Lung (tissue), 11 donors: ENCODE measurements at regions not wholly inside any gene's neighbourhood (a gene's known extent, or its start where the extent isn't known, plus 50 kb on each side); places are given as distances from the start of the nearest gene placed in this dataset.

Experiments
- ATAC-seq: fragments of 200-7000 bp; cut with Tn5 transposase; one replicate; pipeline ENCODE4 v1.9.1; 2020; ENCODE audit warnings: moderate number of reproducible peaks; ENCODE audit not compliant: insufficient read depth, low FRiP score
- DNase-seq, 3 donors: peaks; one replicate each; pipeline ENCODE4 v3.0.0-alpha.2; 2013 to 2017
- H3K27ac ChIP-seq, 2 donors: one replicate each; pipeline ENCODE4 v1.5.1; 2013; ENCODE audit warnings: mild to moderate bottlenecking in 2 of 2, moderate library complexity in 2 of 2, control low read depth in 1 of 2, inconsistent platforms in 1 of 2, low read depth in 1 of 2, low read length in 1 of 2
- H3K27me3 ChIP-seq, 3 donors: one replicate each; pipeline ENCODE4 v1.5.1; 2013; ENCODE audit warnings: low read length in 2 of 3; ENCODE audit not compliant: control insufficient read depth in 3 of 3, insufficient read depth in 3 of 3
- H3K36me3 ChIP-seq, 4 donors: one replicate each; pipeline ENCODE4 v1.5.1; 2013; ENCODE audit warnings: low read length in 4 of 4, mild to moderate bottlenecking in 1 of 4, moderate library complexity in 1 of 4; ENCODE audit not compliant: control insufficient read depth in 4 of 4, insufficient read depth in 4 of 4
- H3K4me1 ChIP-seq, 5 donors: one replicate each; pipeline ENCODE4 v1.5.1; 2013; ENCODE audit warnings: low read length in 5 of 5, mild to moderate bottlenecking in 2 of 5, moderate library complexity in 1 of 5; ENCODE audit not compliant: control insufficient read depth in 5 of 5, insufficient read depth in 5 of 5
- H3K4me3 ChIP-seq: one replicate; pipeline ENCODE4 v1.5.1; 2013; ENCODE audit warnings: mild to moderate bottlenecking, control low read depth, moderate library complexity
- H3K9ac ChIP-seq, 2 donors: one replicate each; pipeline ENCODE4 v1.5.1; 2013; ENCODE audit warnings: low read length in 2 of 2, control low read depth in 1 of 2; ENCODE audit not compliant: insufficient read depth in 1 of 2
- H3K9me3 ChIP-seq, 4 donors: one replicate each; pipeline ENCODE4 v1.5.1; 2013; ENCODE audit warnings: low read length in 3 of 4, mild to moderate bottlenecking in 1 of 4, moderate library complexity in 1 of 4; ENCODE audit not compliant: control insufficient read depth in 4 of 4, insufficient read depth in 3 of 4
- WGBS, 2 donors: extraction: QIAGEN DNeasy Blood & Tissue Kit; methylation state at CpG; one replicate each; pipeline ENCODE4 v1.1.7; 2013; 5-methylcytosine and 5-hydroxymethylcytosine counted together
- TF ChIP-seq, protein P1 (sequence below): IDR thresholded peaks from 2 replicates; pipeline ENCODE4 v1.5.1; 2012; ENCODE audit warnings: mild to moderate bottlenecking; ENCODE audit errors: control extremely low read depth, extremely low read depth
- donor health status: control.
- donor health status: control.
- donor health status: Bipolar disorder and iron deficiency.
- donor health status: healthy.
- donor health status: DM: yes; HTN: yes; CAD: no.

DNA sequence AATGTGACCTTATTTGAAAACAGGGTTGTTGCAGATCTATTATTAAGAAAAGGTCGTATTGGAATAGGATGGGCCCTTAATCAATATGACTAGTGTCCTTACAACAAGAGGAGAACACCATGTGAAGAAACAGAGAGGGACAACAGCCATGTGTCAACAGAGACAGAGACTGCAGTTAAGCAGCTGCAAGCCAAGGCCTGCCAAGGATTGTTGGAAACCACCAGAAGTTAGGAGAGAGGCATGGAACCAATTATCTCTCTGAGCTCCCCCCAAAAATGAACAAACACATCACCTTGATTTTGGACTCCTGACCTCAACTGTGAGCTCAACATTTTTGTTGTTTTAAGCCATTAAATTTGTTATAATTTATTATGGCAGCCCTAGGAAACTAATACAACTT lies 214.6 kb upstream of the PRKD1 start:
- TF ChIP-seq, protein P1, sequence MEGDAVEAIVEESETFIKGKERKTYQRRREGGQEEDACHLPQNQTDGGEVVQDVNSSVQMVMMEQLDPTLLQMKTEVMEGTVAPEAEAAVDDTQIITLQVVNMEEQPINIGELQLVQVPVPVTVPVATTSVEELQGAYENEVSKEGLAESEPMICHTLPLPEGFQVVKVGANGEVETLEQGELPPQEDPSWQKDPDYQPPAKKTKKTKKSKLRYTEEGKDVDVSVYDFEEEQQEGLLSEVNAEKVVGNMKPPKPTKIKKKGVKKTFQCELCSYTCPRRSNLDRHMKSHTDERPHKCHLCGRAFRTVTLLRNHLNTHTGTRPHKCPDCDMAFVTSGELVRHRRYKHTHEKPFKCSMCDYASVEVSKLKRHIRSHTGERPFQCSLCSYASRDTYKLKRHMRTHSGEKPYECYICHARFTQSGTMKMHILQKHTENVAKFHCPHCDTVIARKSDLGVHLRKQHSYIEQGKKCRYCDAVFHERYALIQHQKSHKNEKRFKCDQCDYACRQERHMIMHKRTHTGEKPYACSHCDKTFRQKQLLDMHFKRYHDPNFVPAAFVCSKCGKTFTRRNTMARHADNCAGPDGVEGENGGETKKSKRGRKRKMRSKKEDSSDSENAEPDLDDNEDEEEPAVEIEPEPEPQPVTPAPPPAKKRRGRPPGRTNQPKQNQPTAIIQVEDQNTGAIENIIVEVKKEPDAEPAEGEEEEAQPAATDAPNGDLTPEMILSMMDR = no peak
- Histone ChIP-seq H3K27me3 (no peaks in the 10 kb centered on the region), H3K4me3 (no peak overlapping the region), H3K9me3 (peaks cover 0 to 9% (median 3%) of the 10 kb centered on the region in 4 donors), H3K9ac (no peak overlapping the region), H3K27ac (no peak overlapping the region), H3K4me1 (no peaks in the 10 kb centered on the region), H3K36me3 (no peaks in the 10 kb centered on the region)
- 81 to 89% methylated on average over 1 of the region's 1 CpG for WGBS, 2 donors
- DNase-seq (no peak), ATAC-seq (no peak)

DNA sequence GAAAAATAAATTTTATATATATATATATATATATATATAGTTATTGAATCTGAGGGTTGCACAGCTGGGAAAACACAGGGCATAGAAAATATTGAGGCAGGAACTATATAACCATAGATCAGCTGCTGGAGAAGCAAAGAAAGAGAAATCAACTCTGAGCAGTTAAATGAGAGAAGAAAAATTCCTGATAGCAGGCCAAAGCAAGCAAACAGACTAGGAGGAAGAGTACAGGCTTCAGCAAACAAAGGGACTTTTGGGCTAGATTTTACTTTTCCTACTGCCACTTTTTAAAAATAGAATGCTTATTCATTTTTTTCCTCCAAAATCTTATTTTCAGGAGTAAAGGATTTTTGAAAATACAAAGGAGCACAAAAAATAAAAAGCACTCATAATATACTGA lies 216.0 kb upstream of the PRKD1 start:
- H3K9me3 ChIP-seq = peaks cover 0 to 9% (median 3%) of the 10 kb centered on the region in 4 donors
- no peak overlapping the region for H3K9ac ChIP-seq
- no peak for ATAC-seq
- H3K4me3 ChIP-seq = no peak overlapping the region
- H3K27ac ChIP-seq = no peak overlapping the region
- DNase-seq = no peak
- no peaks in the 10 kb centered on the region for H3K4me1 ChIP-seq
- H3K27me3 ChIP-seq = no peaks in the 10 kb centered on the region
- TF ChIP-seq, protein P1 = no peak
- no peaks in the 10 kb centered on the region for H3K36me3 ChIP-seq

GRCh38 chr14:30153717-30154116 lies 226.1 kb upstream of the PRKD1 start:
- no peak for DNase-seq
- H3K9ac ChIP-seq = no peak overlapping the region
- no peak for ATAC-seq
- TF ChIP-seq, protein P1 = no peak
- WGBS, 2 donors = 90 to 92% methylated on average over 2 of the region's 2 CpGs
- no peaks in the 10 kb centered on the region for H3K36me3 ChIP-seq
- H3K9me3 ChIP-seq = no peaks in the 10 kb centered on the region
- H3K27ac ChIP-seq = no peak overlapping the region
- H3K4me1 ChIP-seq = no peaks in the 10 kb centered on the region
- no peaks in the 10 kb centered on the region for H3K27me3 ChIP-seq
- H3K4me3 ChIP-seq = no peak overlapping the region

DNA sequence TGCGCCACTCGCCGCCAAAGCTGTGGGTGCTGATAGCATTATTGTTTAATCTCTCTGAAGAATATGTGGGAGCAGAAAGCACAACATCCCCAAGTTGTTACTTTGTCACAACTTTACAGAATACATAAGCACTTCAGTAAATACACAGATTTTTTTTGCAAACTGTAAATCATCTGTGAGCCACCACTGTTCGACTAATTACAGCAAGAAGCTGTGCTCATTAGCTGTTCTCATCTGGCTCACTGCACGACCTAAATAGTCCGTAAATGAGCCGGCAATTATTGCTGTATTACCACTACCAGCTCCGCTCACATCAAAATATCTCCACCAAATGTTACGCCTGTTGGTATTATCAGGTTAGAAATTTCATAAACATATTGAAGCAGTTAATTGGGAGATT lies 228.9 kb upstream of the PRKD1 start:
- no peak overlapping the region for H3K27ac ChIP-seq
- no peak overlapping the region for H3K9ac ChIP-seq
- no peaks in the 10 kb centered on the region for H3K9me3 ChIP-seq
- no peak overlapping the region for H3K4me3 ChIP-seq
- H3K4me1 ChIP-seq = no peaks in the 10 kb centered on the region
- H3K27me3 ChIP-seq = no peaks in the 10 kb centered on the region
- ATAC-seq (no peak), DNase-seq (no peak)
- 90 to 91% methylated on average over 9 of the region's 9 CpGs for WGBS, 2 donors
- no peaks in the 10 kb centered on the region for H3K36me3 ChIP-seq
- TF ChIP-seq, protein P1 = no peak
